ENCODE measurements at regions not wholly inside any gene's neighbourhood (a gene's known extent, or its start where the extent isn't known, plus 50 kb on each side); places are given as distances from the start of the nearest gene placed in this dataset.

DNA sequence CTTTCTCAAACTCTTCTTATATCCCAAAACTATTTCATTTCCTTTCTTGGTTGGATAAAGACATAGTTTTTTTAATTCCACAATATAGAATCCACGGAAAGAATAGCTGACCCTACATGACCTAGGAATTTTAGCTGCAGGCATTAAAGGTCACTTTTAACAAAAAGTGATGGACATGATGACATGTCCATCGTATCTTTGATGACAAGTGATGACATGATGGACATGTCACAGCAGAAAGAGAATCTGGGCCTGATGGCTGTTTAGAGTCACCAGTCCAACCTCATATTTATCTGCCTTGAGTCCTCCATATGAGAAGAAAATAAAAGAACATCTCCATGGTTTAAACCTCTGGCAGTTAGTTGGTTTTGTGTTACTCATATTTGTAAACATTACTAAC, 106.2 kb downstream of the PLG start (continued):
- TF ChIP-seq, protein P1, sequence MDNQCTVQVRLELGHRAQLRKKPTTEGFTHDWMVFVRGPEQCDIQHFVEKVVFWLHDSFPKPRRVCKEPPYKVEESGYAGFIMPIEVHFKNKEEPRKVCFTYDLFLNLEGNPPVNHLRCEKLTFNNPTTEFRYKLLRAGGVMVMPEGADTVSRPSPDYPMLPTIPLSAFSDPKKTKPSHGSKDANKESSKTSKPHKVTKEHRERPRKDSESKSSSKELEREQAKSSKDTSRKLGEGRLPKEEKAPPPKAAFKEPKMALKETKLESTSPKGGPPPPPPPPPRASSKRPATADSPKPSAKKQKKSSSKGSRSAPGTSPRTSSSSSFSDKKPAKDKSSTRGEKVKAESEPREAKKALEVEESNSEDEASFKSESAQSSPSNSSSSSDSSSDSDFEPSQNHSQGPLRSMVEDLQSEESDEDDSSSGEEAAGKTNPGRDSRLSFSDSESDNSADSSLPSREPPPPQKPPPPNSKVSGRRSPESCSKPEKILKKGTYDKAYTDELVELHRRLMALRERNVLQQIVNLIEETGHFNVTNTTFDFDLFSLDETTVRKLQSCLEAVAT (IDR thresholded peaks at IDR 0.05) = no peak
- TF ChIP-seq STAT1 (conservative IDR thresholded peaks at IDR 0.05) = no peak
- TF ChIP-seq ASH2L (IDR thresholded peaks at IDR 0.05; ENCODE audit: borderline replicate concordance, low read depth) = no peak
- TF ChIP-seq, protein P2, sequence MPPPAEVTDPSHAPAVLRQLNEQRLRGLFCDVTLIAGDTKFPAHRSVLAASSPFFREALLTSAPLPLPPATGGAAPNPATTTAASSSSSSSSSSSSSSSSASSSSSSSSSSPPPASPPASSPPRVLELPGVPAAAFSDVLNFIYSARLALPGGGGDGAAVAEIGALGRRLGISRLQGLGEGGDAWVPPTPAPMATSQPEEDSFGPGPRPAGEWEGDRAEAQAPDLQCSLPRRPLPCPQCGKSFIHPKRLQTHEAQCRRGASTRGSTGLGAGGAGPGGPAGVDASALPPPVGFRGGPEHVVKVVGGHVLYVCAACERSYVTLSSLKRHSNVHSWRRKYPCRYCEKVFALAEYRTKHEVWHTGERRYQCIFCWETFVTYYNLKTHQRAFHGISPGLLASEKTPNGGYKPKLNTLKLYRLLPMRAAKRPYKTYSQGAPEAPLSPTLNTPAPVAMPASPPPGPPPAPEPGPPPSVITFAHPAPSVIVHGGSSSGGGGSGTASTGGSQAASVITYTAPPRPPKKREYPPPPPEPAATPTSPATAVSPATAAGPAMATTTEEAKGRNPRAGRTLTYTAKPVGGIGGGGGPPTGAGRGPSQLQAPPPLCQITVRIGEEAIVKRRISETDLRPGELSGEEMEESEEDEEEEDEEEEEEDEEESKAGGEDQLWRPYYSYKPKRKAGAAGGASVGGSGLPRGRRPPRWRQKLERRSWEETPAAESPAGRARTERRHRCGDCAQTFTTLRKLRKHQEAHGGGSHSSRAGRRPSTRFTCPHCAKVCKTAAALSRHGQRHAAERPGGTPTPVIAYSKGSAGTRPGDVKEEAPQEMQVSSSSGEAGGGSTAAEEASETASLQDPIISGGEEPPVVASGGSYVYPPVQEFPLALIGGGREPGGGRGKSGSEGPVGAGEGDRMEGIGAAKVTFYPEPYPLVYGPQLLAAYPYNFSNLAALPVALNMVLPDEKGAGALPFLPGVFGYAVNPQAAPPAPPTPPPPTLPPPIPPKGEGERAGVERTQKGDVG (CRISPR knock-in tag; IDR thresholded peaks at IDR 0.05) = no peak

DNA sequence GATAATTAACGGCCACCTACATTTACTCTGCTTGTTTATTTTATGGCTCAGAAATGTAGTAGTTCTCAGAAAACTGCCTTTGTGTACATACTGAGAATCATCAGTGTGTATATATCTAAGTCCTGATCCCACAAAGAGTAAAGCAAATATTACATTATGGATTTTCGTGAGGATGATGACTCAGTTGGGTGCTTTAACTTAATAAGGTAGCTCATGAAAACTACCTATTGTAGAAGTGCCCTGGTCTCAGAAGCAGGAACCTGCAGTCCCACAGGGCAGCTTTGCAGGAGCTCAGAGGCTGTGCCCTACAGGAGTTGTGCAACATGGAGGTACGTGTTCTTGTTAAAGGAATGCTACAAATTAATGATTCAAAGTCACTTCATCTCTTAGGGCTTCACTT, 108.2 kb downstream of the PLG start:
- RAD21 ChIA-PET (ENCODE audit: unreplicated experiment) = no interaction called here
- ATAC-seq (no peak), FAIRE-seq (no peak), DNase-seq (ENCODE audit: low read depth, low spot score) (no peak)
- Histone ChIP-seq H3K9me3 (replicated peaks; ENCODE audit: control insufficient read depth, insufficient read depth, low read length) (no peaks in the 10 kb centered on the region; the same call in 2 of the 3 replicates), H3K27ac (ENCODE audit: control insufficient read depth, insufficient read depth) (no peak overlapping the region), H2AFZ (ENCODE audit: control insufficient read depth, low read depth, low read length) (no peak overlapping the region; the same call in 1 of the 2 replicates), H3K4me3 (no peak overlapping the region), H3K36me3 (ENCODE audit: control insufficient read depth in 2 of 2, insufficient read depth in 2 of 2, low read length in 1 of 2) (no peaks in the 10 kb centered on the region), H3K27me3 (replicated peaks in 1 of 2; ENCODE audit: control insufficient read depth in 2 of 2, insufficient read depth in 2 of 2, low read length in 1 of 2) (no peaks in the 10 kb centered on the region), H3K4me1 (ENCODE audit: control insufficient read depth, insufficient read depth, low read length) (no peaks in the 10 kb centered on the region), H3K79me2 (ENCODE audit: control insufficient read depth, insufficient read depth, low read length) (no peaks in the 10 kb centered on the region), H4K20me1 (ENCODE audit: control insufficient read depth, insufficient read depth) (no peaks in the 10 kb centered on the region), H3K4me2 (ENCODE audit: control insufficient read depth, insufficient read depth) (no peak overlapping the region), H3K9ac (ENCODE audit: control insufficient read depth, insufficient read depth, low read length) (no peak overlapping the region)
- in situ Hi-C loops (cut with MboI) (no loop called here), intact Hi-C loops (cut with micrococcal nuclease; ENCODE audit: unreplicated experiment) (no loop called here)
- BruUV-seq (replicated peaks) = no TSS peak
- SMC1A ChIA-PET (ENCODE audit: uncharacterized antibody, unreplicated experiment) = no interaction called here
- CTCF ChIA-PET = no interaction called here
- POLR2A ChIA-PET = no interaction called here
- no peak for TF ChIP-seq ZNF24 (IDR thresholded peaks at IDR 0.05)
- no peak for TF ChIP-seq NR2F1 (conservative IDR thresholded peaks at IDR 0.05)
- TF ChIP-seq MEF2A (IDR thresholded peaks at IDR 0.05; ENCODE audit: insufficient read depth, low read depth, low read length) = no peak
- no peak for TF ChIP-seq KLF5 (IDR thresholded peaks at IDR 0.05; ENCODE audit: partially characterized antibody)
- TF ChIP-seq RELA (IDR thresholded peaks at IDR 0.05; ENCODE audit: borderline replicate concordance, partially characterized antibody) = no peak
- no peak for TF ChIP-seq POLR2AphosphoS5 (IDR thresholded peaks at IDR 0.05; ENCODE audit: low read length)
- no peak for TF ChIP-seq ATF7 (IDR thresholded peaks at IDR 0.05; ENCODE audit: low read depth)
- TF ChIP-seq, protein P2 (CRISPR knock-in tag; IDR thresholded peaks at IDR 0.05) = no peak
- TF ChIP-seq, protein P3, sequence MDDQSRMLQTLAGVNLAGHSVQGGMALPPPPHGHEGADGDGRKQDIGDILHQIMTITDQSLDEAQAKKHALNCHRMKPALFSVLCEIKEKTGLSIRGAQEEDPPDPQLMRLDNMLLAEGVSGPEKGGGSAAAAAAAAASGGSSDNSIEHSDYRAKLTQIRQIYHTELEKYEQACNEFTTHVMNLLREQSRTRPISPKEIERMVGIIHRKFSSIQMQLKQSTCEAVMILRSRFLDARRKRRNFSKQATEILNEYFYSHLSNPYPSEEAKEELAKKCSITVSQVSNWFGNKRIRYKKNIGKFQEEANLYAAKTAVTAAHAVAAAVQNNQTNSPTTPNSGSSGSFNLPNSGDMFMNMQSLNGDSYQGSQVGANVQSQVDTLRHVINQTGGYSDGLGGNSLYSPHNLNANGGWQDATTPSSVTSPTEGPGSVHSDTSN (IDR thresholded peaks at IDR 0.05; ENCODE audit: insufficient replicate concordance, low read depth, low read length) = no peak
- WGBS (ENCODE audit: insufficient coverage, insufficient replicate concordance, low lambda C conversion rate, missing lambda C conversion rate) = 4% methylated on average over 3 of the region's 3 CpGs

Data from GM12878 (cell line).